ENCODE measurements at regions not wholly inside any gene's neighbourhood (a gene's known extent, or its start where the extent isn't known, plus 50 kb on each side); places are given as distances from the start of the nearest gene placed in this dataset.

DNA sequence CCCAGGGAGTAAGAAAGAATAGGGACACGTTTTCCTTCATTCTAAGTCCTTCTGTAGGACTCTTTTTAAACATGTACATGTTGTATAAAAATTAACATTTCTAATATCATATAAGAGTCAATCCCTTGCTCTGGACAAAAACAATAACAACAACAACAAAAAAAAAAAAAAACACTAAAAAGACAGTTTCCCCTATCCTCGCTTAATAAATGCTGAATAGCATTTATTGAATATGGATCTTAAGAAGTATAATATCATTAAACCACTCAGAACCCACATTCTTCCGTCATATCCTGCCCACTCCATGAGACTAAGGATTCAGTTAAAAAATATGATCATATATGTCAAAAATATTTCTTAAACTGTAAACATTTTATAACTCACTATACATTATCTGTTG is 145.1 kb downstream of the AQP9 start:
- DNase-seq: no peak
- H3K4me3 ChIP-seq (ENCODE audit: insufficient read depth, low read depth, low read length): no peak overlapping the region
- H3K27me3 ChIP-seq (ENCODE audit: control insufficient read depth, insufficient read depth, low read length): no peaks in the 10 kb centered on the region
- no peaks in the 10 kb centered on the region for H3K36me3 ChIP-seq (replicated peaks; ENCODE audit: control insufficient read depth, insufficient read depth, low read length)

DNA sequence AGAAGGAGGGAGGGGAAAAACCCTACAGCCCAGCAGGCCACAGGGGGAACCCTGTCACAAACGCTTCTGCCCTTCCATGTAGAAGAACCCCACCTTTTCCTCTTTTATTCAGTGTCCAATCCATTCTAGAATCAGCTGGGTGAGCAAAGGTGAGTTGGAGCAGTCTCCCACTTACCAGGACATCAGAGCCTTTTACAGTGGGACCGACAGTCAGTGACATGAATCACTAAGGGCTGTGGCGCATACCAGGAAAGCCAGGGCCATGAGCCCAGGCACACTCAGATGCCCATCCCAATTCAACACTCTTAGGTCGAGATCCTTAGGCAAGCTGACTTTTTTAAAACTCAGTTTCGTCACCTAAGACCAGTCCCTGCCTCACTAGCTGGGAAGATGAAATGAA is 146.1 kb downstream of the AQP9 start:
- H3K4me3 ChIP-seq (ENCODE audit: insufficient read depth, low read depth, low read length): no peak overlapping the region
- no peaks in the 10 kb centered on the region for H3K27me3 ChIP-seq (ENCODE audit: control insufficient read depth, insufficient read depth, low read length)
- DNase-seq: no peak
- H3K36me3 ChIP-seq (replicated peaks; ENCODE audit: control insufficient read depth, insufficient read depth, low read length): no peaks in the 10 kb centered on the region

DNA sequence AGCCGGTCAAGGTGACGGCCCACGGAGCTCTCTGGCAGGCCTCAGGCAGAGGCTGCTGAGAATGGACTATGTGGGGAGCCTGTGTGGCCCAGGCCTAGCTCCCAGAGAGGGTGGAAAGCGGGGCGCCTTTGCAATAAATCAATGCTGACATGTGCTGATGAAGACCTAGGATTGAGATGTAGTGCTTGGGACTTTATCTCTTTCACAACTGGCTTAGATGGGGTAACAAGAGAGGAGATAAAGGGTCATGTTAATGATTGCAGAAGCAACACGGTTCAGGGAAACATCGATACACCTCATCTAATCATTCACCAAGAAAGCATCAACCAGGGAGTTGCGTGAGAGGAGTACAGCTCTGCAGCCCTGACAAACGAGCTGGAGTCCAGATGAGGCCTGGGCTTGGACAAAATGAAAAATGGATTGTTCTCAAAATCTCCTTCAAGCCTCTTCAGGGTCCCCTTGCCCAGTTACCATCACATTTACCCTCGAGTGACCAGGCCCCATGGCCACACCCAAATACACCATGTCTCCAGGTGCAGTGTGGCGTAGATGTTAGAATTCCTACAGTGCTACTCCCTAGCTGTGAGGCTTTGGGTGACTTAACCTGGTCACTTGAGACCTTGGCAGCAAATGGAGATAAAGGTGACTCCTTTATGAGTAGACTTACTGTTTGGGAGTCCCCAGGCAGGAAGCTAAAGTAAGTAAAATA is 146.4 kb upstream of the LIPC start:
- no peak for DNase-seq
- Histone ChIP-seq H3K27me3 (ENCODE audit: control insufficient read depth, insufficient read depth, low read length) (no peaks in the 10 kb centered on the region), H3K4me3 (ENCODE audit: insufficient read depth, low read depth, low read length) (no peak overlapping the region), H3K36me3 (replicated peaks; ENCODE audit: control insufficient read depth, insufficient read depth, low read length) (no peaks in the 10 kb centered on the region)

DNA sequence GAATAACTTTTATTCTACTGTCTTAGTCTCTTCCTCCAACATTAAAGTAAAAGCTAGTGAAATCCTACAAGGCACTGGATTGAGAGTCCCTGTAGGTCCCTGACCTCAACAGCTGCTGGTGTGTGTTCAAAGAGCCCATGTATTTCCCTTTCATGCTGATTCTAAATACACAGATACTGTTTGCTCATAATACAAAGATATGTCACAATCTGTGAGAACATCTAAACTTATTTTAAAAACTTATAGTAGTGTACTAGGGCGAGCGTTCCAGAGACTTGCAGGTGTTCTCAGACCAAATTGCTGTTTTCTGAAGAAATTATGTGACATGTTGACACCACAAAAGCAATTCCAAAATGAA is 145.9 kb upstream of the LIPC start:
- H3K36me3 ChIP-seq (replicated peaks; ENCODE audit: control insufficient read depth, insufficient read depth, low read length): no peaks in the 10 kb centered on the region
- DNase-seq: no peak
- H3K4me3 ChIP-seq (ENCODE audit: insufficient read depth, low read depth, low read length): no peak overlapping the region
- H3K27me3 ChIP-seq (ENCODE audit: control insufficient read depth, insufficient read depth, low read length): no peaks in the 10 kb centered on the region

DNA sequence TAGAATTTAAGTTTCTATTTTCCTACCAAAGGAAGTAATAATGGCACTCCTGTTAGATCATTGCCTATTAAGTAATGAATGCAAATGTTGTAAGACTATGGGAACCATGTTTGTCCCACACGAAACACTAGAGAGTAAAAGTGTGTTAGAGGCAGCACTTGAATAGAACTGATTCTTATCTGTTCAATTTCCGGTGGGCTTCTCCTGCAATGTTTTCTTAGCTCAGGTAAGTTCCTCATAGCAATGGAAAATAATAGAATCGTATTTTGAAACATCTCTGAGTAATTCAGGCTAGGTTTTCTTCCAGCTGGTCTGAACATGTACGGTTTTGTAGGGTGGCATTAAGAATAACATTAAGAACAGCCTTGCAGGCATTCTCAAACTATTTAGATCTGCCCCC is 145.3 kb upstream of the LIPC start:
- no peaks in the 10 kb centered on the region for H3K36me3 ChIP-seq (replicated peaks; ENCODE audit: control insufficient read depth, insufficient read depth, low read length)

DNA sequence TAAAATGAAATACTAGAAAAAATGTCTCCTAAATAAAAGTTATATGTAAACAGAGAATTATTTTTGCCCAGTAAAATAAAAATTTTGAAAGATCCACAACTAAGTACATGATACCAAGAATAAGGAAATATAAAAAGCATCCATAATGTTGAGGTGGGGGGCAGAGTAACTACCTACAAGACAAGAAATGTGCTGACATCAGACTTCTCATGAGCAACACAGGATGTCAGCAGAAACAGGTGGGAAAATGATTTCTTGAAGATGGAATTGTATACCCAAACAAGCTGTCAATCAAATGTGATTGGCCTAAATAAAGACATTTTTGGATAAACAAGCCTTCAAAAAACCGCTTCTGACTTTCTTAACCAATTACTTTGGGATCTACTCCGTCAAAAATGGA is 143.9 kb upstream of the LIPC start:
- no peaks in the 10 kb centered on the region for H3K27me3 ChIP-seq (ENCODE audit: control insufficient read depth, insufficient read depth, low read length)
- no peaks in the 10 kb centered on the region for H3K36me3 ChIP-seq (replicated peaks; ENCODE audit: control insufficient read depth, insufficient read depth, low read length)
- no peak for DNase-seq
- H3K4me3 ChIP-seq (ENCODE audit: insufficient read depth, low read depth, low read length): no peak overlapping the region

More for the DNA sequence above, 145.3 kb upstream of the LIPC start:
- H3K27me3 ChIP-seq (ENCODE audit: control insufficient read depth, insufficient read depth, low read length): no peaks in the 10 kb centered on the region
- no peak overlapping the region for H3K4me3 ChIP-seq (ENCODE audit: insufficient read depth, low read depth, low read length)
- DNase-seq: no peak

DNA sequence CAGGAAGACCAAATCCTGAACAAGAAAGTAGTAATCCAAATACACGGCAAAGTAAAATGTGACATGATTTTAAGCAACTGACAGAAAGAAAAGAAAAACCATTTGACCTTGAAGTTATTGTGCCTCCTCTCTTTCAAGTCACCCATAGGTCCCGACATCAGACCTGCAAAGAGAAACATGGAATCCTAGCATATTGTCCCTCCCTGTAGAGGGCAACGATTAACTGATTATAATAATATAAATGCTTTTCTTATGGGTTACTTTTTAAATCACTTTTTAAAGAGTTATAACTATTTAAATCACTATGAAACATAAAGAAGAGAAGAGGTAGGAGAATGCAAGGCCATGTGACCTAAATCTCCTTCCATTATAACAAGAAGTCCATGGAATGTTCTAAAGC is 143.2 kb upstream of the LIPC start:
- DNase-seq: no peak
- Histone ChIP-seq H3K4me3 (ENCODE audit: insufficient read depth, low read depth, low read length) (no peak overlapping the region), H3K27me3 (ENCODE audit: control insufficient read depth, insufficient read depth, low read length) (no peaks in the 10 kb centered on the region), H3K36me3 (replicated peaks; ENCODE audit: control insufficient read depth, insufficient read depth, low read length) (no peaks in the 10 kb centered on the region)

DNA sequence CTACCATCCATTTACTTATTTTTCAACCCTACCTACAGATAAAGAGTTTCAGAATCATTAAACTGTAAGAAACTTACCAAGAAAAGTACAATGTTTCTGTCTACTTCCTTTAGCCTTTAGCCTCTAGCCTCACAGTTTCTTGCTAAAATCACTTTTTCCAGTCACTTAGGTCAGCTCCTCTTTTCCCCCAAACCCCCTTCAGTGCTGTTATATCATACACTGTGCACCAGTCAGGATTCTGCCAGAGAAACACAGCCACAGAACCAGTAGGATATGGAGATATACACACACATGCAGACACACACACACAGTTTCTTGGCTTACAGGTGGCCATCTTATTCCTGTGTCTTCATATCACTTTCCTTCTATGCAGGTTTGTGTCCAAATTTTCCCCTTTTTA is 139.9 kb upstream of the LIPC start:
- no peaks in the 10 kb centered on the region for H3K36me3 ChIP-seq (replicated peaks; ENCODE audit: control insufficient read depth, insufficient read depth, low read length)

DNA sequence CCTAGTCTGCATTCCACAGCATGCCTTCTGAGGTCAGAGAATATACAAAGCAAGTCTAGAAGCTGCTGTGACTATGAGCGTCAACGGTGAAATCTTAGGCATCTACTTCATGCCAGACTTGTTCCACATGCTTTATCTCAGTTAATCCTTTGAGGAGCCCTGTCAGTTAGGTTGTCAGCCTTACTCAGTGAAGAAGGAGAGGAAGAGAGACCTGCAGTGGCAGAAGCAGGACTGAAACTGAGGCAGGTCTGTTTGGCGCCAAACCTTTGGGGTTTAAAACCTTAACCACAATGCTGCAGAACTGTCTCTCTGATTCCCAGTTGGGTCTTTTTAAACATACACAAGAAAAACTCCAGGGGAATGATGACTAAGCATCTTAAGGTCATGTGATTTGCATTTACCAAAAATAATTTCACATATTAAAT is 139.0 kb upstream of the LIPC start:
- Histone ChIP-seq H3K36me3 (replicated peaks; ENCODE audit: control insufficient read depth, insufficient read depth, low read length) (no peaks in the 10 kb centered on the region), H3K4me3 (ENCODE audit: insufficient read depth, low read depth, low read length) (no peak overlapping the region), H3K27me3 (ENCODE audit: control insufficient read depth, insufficient read depth, low read length) (no peaks in the 10 kb centered on the region)
- no peak for DNase-seq

More for the DNA sequence above, 139.9 kb upstream of the LIPC start:
- Histone ChIP-seq H3K27me3 (ENCODE audit: control insufficient read depth, insufficient read depth, low read length) (no peaks in the 10 kb centered on the region), H3K4me3 (ENCODE audit: insufficient read depth, low read depth, low read length) (no peak overlapping the region)
- DNase-seq: no peak

DNA sequence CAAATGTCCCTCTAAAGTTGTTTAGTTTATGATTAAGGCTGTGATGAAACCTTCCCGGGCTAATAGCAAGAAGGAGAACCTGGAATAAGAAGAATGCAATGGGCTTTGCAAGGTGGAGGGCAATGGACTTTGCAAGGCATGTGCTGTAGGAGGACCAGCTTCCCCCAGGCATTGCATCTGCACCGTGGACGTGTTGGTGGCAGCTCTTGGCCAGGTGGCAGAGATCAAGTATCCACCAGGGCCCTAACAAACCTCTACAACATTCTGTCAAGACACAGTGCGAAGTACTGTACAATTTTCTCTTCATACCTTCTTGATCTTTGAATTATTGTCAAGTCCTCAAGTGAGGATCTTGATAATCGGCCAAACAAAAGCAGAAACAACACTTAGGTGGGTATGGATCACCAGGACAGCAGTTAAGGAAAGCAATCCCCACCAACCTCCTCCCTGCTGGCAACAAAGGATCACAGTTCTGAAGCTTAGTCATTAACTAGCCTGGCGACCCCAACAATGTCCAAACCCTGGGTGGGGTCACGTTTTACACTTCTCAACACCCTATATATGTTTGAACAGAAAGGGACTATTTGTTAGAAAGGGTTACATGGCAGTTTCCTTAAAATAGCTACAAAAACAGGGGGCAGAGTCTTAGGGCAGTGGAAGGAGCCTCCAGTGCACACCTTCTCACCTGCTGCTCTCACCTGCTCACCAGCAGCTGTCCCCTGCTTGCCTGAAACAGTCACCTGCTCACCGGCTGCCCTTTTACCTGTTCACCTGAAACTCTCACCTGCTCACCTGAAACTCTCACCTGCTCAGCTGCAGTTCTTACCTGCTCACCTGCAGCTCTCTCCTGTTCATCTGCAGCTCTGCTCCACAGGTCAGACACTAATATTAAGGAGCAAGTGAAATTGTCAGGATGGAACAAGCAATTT is 137.9 kb upstream of the LIPC start:
- no peak for DNase-seq
- Histone ChIP-seq H3K36me3 (replicated peaks; ENCODE audit: control insufficient read depth, insufficient read depth, low read length) (no peaks in the 10 kb centered on the region), H3K4me3 (ENCODE audit: insufficient read depth, low read depth, low read length) (no peak overlapping the region), H3K27me3 (ENCODE audit: control insufficient read depth, insufficient read depth, low read length) (no peaks in the 10 kb centered on the region)

DNA sequence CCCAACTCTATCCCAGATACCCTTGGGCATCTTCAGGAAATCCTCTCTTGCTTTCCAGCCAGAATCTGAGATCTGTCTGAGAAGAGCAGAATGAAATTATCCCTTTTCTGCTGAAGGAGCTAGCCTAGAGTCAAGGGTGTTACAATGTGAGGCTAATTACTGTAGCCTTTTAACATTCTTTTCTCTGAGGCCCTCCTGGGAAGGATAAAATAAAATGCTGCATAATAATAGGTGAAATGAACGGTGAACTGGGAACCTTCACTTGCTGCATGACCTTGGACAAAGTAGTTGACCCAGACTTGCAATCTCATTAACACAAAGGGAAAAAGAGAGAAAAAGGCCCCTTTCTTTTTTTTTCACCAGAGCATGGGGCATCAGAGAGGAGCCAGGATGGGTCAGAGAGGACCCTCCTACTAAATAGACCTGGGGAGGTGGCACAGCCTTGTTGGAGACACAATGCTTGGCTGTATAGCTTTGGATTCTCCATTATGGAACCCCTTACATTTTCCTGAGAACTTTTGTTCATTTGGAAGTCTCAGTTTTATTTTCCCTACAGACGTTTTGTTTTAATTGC is 137.0 kb upstream of the LIPC start:
- Histone ChIP-seq H3K27me3 (ENCODE audit: control insufficient read depth, insufficient read depth, low read length) (no peaks in the 10 kb centered on the region), H3K4me3 (ENCODE audit: insufficient read depth, low read depth, low read length) (no peak overlapping the region), H3K36me3 (replicated peaks; ENCODE audit: control insufficient read depth, insufficient read depth, low read length) (no peaks in the 10 kb centered on the region)
- no peak for DNase-seq

DNA sequence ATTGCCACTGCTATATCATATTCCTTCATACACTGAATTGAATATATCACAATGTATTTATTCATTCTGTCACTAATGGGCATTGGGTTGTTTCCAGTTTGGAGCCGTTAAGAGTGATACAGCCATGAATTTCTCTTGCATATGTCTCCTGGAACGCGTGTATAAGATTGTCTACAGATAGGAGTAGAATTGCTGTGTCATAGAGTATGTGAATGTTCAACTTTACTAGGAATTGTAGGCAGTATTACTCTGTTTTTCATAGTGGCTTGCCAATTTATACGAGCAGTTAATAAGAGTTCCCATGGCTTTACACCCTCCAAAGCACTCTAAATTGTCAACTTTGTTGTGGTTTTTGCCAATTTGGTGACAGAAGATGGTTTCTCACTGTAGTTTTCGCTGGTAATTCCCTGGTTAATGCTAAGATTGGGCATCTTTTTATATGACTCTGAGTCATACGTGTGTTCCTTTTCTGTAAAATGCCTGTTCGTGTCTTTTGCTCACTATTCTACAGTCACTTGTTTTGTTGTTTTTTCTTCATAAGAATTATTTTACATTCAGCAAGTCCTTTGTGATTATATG is 136.1 kb upstream of the LIPC start:
- Histone ChIP-seq H3K27me3 (ENCODE audit: control insufficient read depth, insufficient read depth, low read length) (no peaks in the 10 kb centered on the region), H3K4me3 (ENCODE audit: insufficient read depth, low read depth, low read length) (no peak overlapping the region)

DNA sequence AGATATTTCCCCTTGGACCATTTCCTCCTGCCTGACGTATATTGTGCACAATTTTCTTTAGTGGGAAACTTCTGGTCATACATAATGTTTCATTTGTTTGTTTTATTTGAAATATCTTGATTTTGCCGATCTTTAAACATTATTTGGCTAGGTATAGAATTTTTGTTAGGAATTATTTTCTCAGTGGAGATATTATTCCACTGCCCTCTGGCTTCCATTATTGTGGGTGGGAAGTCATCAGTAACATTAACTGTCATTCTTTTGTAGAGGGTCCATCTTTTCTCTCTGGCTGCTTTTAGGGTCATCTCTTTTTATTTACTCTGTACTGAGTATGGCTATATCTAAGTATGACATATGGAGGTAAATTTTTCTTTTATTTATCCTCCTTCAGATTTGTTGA is 135.5 kb upstream of the LIPC start:
- H3K4me3 ChIP-seq (ENCODE audit: insufficient read depth, low read depth, low read length): no peak overlapping the region
- DNase-seq: no peak
- H3K27me3 ChIP-seq (ENCODE audit: control insufficient read depth, insufficient read depth, low read length): no peaks in the 10 kb centered on the region
- no peaks in the 10 kb centered on the region for H3K36me3 ChIP-seq (replicated peaks; ENCODE audit: control insufficient read depth, insufficient read depth, low read length)

More for the DNA sequence above, 136.1 kb upstream of the LIPC start:
- no peak for DNase-seq
- H3K36me3 ChIP-seq (replicated peaks; ENCODE audit: control insufficient read depth, insufficient read depth, low read length): no peaks in the 10 kb centered on the region

DNA sequence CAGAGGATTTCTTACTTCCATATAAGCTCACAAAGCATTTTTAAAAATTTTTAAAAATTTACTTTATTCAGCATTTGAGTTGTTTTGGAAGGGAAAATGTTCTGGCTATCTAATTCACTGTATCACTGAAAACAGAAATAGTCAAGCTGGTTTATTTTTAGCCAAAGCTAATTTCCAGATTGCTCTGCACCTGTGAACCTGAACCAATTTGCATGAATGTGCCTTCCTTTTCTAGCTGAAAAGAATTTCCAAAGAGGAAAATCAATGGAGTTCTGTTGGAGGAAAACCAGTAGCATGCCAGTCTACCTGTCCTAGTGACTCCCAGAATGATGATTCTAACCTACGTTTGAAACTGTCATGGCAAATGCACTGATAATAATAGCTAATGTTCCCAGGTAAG is 134.2 kb upstream of the LIPC start:
- DNase-seq: no peak
- no peaks in the 10 kb centered on the region for H3K36me3 ChIP-seq (replicated peaks; ENCODE audit: control insufficient read depth, insufficient read depth, low read length)
- no peaks in the 10 kb centered on the region for H3K27me3 ChIP-seq (ENCODE audit: control insufficient read depth, insufficient read depth, low read length)
- H3K4me3 ChIP-seq (ENCODE audit: insufficient read depth, low read depth, low read length): no peak overlapping the region

Data from H7 (cell line).